ENCODE measurements at regions not wholly inside any gene's neighbourhood (a gene's known extent, or its start where the extent isn't known, plus 50 kb on each side); places are given as distances from the start of the nearest gene placed in this dataset.

GRCh38 chr22:44599500-44600140 is 101.6 kb upstream of the RTL6 start:
- no peaks in the 10 kb centered on the region for H3K9me3 ChIP-seq (replicated peaks)
- no peak overlapping the region for H3K27ac ChIP-seq
- H3K4me1 ChIP-seq = peaks cover 28% of the 10 kb centered on the region
- no peak overlapping the region for H3K4me3 ChIP-seq
- no peak for DNase-seq
- no peaks in the 10 kb centered on the region; the same call in 1 of the 2 replicates for H3K27me3 ChIP-seq
- no peaks in the 10 kb centered on the region for H3K36me3 ChIP-seq

DNA sequence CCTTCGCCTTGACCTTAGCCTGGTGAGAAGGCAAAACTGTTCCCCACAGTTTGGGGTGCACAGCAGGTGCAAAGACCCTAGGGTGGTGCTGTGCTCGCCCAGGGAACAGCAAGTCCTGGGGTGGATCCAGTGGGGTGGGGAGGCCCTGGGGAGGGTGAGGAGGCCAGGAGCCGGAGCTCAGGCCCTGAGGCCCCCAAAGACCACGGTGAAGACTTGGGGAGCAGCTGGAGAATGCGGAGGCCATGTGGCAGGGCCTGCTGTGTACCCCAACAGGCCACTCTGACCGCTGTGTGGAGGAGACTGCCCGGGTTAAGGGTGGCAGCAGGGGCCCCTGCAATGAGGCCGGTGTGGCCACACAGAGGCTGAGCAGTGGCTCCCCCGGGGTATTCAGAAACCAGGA is 101.1 kb upstream of the RTL6 start:
- DNase-seq = no peak
- peaks cover 28% of the 10 kb centered on the region for H3K4me1 ChIP-seq
- no peak overlapping the region for H3K4me3 ChIP-seq
- H3K27ac ChIP-seq = no peak overlapping the region
- no peaks in the 10 kb centered on the region for H3K9me3 ChIP-seq (replicated peaks)
- H3K36me3 ChIP-seq = no peaks in the 10 kb centered on the region
- no peaks in the 10 kb centered on the region; the same call in 1 of the 2 replicates for H3K27me3 ChIP-seq

GRCh38 chr22:44597616-44598015 is 99.6 kb upstream of the RTL6 start:
- H3K4me3 ChIP-seq = no peak overlapping the region

GRCh38 chr22:44596396-44597125 is 98.5 kb upstream of the RTL6 start:
- DNase-seq = peak; percentile 16 to 52
- H3K4me1 ChIP-seq = peaks cover 28% of the 10 kb centered on the region
- no peaks in the 10 kb centered on the region for H3K36me3 ChIP-seq
- H3K4me3 ChIP-seq = no peak overlapping the region
- no peak overlapping the region; the same call in 1 of the 2 replicates for H3K27ac ChIP-seq
- H3K27me3 ChIP-seq = no peaks in the 10 kb centered on the region; the same call in 1 of the 2 replicates
- no peaks in the 10 kb centered on the region for H3K9me3 ChIP-seq (replicated peaks)

More at GRCh38 chr22:44597616-44598015, 99.6 kb upstream of the RTL6 start:
- Histone ChIP-seq H3K4me1 (peaks cover 28% of the 10 kb centered on the region), H3K27ac (peak overlapping the region; percentile 40), H3K27me3 (no peaks in the 10 kb centered on the region; the same call in 1 of the 2 replicates), H3K9me3 (replicated peaks) (no peaks in the 10 kb centered on the region), H3K36me3 (no peaks in the 10 kb centered on the region)
- DNase-seq = peak; percentile 96 to 97

- peak overlapping the region; percentile 14; the same call in 1 of the 2 replicates for H3K4me3 ChIP-seq
- H3K9me3 ChIP-seq (replicated peaks) = no peaks in the 10 kb centered on the region
- H3K4me1 ChIP-seq = peaks cover 28% of the 10 kb centered on the region
- no peaks in the 10 kb centered on the region; the same call in 1 of the 2 replicates for H3K27me3 ChIP-seq
- peak; percentile 49 to 57 for DNase-seq
- H3K27ac ChIP-seq = no peak overlapping the region
- no peaks in the 10 kb centered on the region for H3K36me3 ChIP-seq
Measured at GRCh38 chr22:44595841-44596341, 97.9 kb upstream of the RTL6 start.

DNA sequence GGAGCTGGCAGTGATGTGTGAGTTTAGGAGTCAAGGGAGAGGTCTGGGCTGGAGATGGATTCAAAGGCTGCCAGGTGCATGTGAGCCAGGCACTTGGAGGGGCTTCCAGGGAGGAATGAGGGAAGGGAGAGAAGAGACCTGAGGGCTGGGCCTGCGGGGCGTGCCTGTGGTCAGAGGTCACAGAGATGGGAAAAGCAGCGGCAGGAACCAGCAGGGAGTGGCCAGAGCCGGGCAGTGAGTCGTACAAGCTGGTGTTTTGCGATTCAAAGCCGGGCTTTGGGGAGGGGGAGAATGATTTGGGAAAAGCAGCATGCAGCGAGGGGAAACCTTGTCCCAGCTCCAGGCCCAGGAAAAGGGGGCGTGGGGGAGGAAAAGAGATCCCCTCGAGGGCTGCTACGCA is 96.9 kb upstream of the RTL6 start:
- Histone ChIP-seq H3K27ac (no peak overlapping the region), H3K4me1 (peaks cover 28% of the 10 kb centered on the region), H3K4me3 (no peak overlapping the region), H3K36me3 (no peaks in the 10 kb centered on the region), H3K9me3 (replicated peaks) (no peaks in the 10 kb centered on the region), H3K27me3 (no peaks in the 10 kb centered on the region; the same call in 1 of the 2 replicates)
- no peak for DNase-seq

DNA sequence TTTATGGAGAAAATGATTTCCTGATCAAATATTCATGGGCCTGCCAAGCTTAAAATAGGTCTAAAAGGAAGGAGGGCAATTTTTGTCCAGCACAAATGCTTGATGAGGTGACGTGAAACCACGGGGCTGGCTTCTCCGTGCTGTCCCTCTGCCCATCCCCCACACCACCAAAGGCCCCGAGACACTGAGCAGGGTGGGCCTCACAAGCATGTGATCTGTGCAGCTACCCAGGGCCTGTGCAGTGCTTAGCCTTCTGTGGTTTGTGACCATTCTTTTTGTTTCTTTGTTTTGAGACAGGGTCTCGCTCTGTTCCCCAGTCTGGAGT is 94.8 kb upstream of the RTL6 start:
- no peaks in the 10 kb centered on the region; the same call in 1 of the 2 replicates for H3K27me3 ChIP-seq
- DNase-seq = no peak

DNA sequence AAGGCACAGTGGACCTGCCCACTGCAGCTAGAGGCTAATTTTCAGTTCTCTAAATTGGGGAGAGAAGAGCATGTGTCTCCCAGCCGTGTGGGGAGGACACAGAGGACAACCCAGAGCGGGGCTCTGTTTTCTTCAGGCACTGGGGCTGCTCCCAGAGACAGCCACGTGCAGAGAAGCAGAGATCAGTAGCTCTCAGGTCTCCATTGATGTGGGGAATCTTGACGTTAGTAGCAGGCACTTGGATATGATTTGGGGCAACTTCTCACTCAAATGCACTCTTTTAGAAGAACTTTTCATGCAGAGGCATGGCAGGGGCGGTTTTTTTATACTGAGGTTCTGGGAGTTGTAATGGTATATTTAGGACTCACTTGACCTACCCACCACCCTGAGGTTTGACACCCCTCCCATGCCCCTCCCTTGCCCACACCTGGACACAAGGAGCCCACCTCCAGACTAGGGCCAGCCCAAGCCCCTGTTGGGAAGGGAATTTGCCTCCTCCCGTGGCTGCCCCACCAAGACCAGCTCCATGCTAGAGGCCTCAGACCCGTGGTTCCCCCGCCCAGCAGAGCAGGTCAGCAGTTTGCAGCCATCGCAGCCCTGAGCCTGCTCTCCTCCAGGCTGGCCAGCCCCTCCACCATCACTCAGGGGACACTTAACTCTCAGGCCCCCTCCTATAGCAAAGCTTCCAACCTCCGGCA is 94.2 kb upstream of the RTL6 start:
- no peaks in the 10 kb centered on the region for H3K36me3 ChIP-seq
- no peak overlapping the region for H3K27ac ChIP-seq
- no peaks in the 10 kb centered on the region; the same call in 1 of the 2 replicates for H3K27me3 ChIP-seq
- DNase-seq = no peak
- H3K9me3 ChIP-seq (replicated peaks) = 0 out of 2 replicates have a peak, but pooled peaks cover 5% of the 10 kb centered on the region
- H3K4me3 ChIP-seq = no peak overlapping the region
- H3K4me1 ChIP-seq = peaks cover 23% of the 10 kb centered on the region

More for the DNA sequence above, 94.8 kb upstream of the RTL6 start:
- peaks cover 22% of the 10 kb centered on the region for H3K4me1 ChIP-seq
- no peak overlapping the region for H3K27ac ChIP-seq
- H3K36me3 ChIP-seq = no peaks in the 10 kb centered on the region
- no peak overlapping the region for H3K4me3 ChIP-seq
- H3K9me3 ChIP-seq (replicated peaks) = 0 out of 2 replicates have a peak, but pooled peaks cover 2% of the 10 kb centered on the region

GRCh38 chr22:44591146-44591790 is 93.2 kb upstream of the RTL6 start:
- no peak overlapping the region for H3K4me3 ChIP-seq
- no peaks in the 10 kb centered on the region for H3K36me3 ChIP-seq
- DNase-seq = no peak
- H3K9me3 ChIP-seq (replicated peaks) = 0 out of 2 replicates have a peak, but pooled peaks cover 5% of the 10 kb centered on the region
- no peak overlapping the region for H3K27ac ChIP-seq
- peaks cover 14% of the 10 kb centered on the region for H3K4me1 ChIP-seq
- no peaks in the 10 kb centered on the region for H3K27me3 ChIP-seq

- H3K9me3 ChIP-seq (replicated peaks) = 0 out of 2 replicates have a peak, but pooled peaks cover 5% of the 10 kb centered on the region
- peaks cover 8% of the 10 kb centered on the region; the same call in 1 of the 2 replicates for H3K4me1 ChIP-seq
- H3K27me3 ChIP-seq = no peaks in the 10 kb centered on the region
- H3K4me3 ChIP-seq = no peak overlapping the region
- H3K27ac ChIP-seq = no peak overlapping the region
- no peaks in the 10 kb centered on the region for H3K36me3 ChIP-seq
- no peak for DNase-seq
Measured at GRCh38 chr22:44590291-44590690, 92.3 kb upstream of the RTL6 start.

DNA sequence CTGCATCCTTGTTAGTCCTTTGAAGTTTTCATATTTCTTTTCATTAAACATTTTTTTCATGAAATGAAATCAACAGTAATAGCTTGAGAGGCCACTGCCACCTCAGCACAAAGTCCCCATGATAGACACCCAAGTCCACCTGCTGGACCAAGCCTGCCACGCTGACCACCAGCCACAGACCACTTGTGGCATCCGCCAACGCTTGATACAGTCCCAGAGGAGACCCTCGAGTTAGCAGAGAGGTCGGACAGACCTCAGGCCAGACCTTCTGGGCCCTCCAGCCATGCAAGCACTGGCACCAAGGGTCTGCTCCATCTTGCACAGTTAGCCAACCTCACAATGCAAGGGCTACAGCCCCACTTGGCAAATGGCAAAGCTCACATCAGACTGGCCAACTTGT is 91.8 kb upstream of the RTL6 start:
- no peak for DNase-seq
- Histone ChIP-seq H3K9me3 (replicated peaks) (0 out of 2 replicates have a peak, but pooled peaks cover 5% of the 10 kb centered on the region), H3K36me3 (no peaks in the 10 kb centered on the region), H3K4me3 (no peak overlapping the region), H3K27me3 (no peaks in the 10 kb centered on the region), H3K4me1 (peaks cover 5% of the 10 kb centered on the region; the same call in 1 of the 2 replicates), H3K27ac (no peak overlapping the region)

DNA sequence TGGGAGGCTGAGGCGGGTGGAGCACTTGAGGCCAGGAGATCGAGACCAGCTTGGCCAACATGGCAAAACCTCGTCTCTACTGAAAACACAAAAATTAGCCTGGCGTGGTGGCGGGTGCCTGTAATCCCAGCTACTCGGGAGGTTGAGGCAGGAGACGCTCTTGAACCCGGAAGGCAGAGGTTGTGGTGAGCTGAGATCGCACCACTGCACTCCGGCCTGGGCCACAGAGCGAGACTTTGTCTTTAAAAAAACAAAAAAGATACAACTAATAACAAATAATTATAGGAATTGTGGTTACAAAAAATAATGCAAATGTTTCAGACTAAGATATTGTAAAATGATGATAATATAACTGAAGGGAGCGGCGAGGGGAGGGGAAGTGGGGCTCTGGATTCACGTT is 90.3 kb upstream of the RTL6 start:
- Histone ChIP-seq H3K27ac (no peak overlapping the region), H3K36me3 (no peaks in the 10 kb centered on the region), H3K4me3 (no peak overlapping the region), H3K27me3 (no peaks in the 10 kb centered on the region), H3K9me3 (replicated peaks) (0 out of 2 replicates have a peak, but pooled peaks cover 5% of the 10 kb centered on the region), H3K4me1 (peaks cover 5% of the 10 kb centered on the region; the same call in 1 of the 2 replicates)
- no peak for DNase-seq

- no peak overlapping the region for H3K4me3 ChIP-seq
- no peaks in the 10 kb centered on the region for H3K36me3 ChIP-seq
- no peak overlapping the region for H3K27ac ChIP-seq
- peaks cover 5% of the 10 kb centered on the region; the same call in 1 of the 2 replicates for H3K4me1 ChIP-seq
- H3K9me3 ChIP-seq (replicated peaks) = 0 out of 2 replicates have a peak, but pooled peaks cover 5% of the 10 kb centered on the region
- no peaks in the 10 kb centered on the region for H3K27me3 ChIP-seq
- no peak for DNase-seq
Measured at GRCh38 chr22:44587737-44588310, 89.8 kb upstream of the RTL6 start.

Measured in SJCRH30 (cell line).